H9 (cell line): ENCODE measurements at regions not wholly inside any gene's neighbourhood (a gene's known extent, or its start where the extent isn't known, plus 50 kb on each side); places are given as distances from the start of the nearest gene placed in this dataset.

Experiments used
- DNase-seq: peaks from one replicate; pipeline ENCODE4 v3.0.0-alpha.2; 2017
- H2AFZ ChIP-seq: one replicate; pipeline ENCODE4 v1.6.1; 2013; ENCODE audit warnings: mild to moderate bottlenecking, low read length, control low read depth, moderate library complexity
- H2AK5ac ChIP-seq: 2 replicates; pipeline ENCODE4 v1.6.1; 2013; ENCODE audit warnings: low read length, control low read depth, mixed read lengths; ENCODE audit not compliant: insufficient read length
- H2BK120ac ChIP-seq: one replicate; pipeline ENCODE4 v1.6.1; 2013; ENCODE audit warnings: low read depth, mild to moderate bottlenecking, low read length, control low read depth, inconsistent platforms; ENCODE audit not compliant: poor library complexity, severe bottlenecking
- H2BK12ac ChIP-seq: 2 replicates; pipeline ENCODE4 v1.6.1; 2013; ENCODE audit warnings: low read length, control low read depth, mixed read lengths, low read depth; ENCODE audit not compliant: insufficient read length
- H2BK15ac ChIP-seq: 2 replicates; pipeline ENCODE4 v1.6.1; 2013; ENCODE audit warnings: low read depth, low read length, control low read depth
- H2BK20ac ChIP-seq: one replicate; pipeline ENCODE4 v1.6.1; 2013; ENCODE audit warnings: low read depth, mild to moderate bottlenecking, low read length, control low read depth, inconsistent platforms; ENCODE audit not compliant: poor library complexity, severe bottlenecking
- H2BK5ac ChIP-seq: 2 replicates; pipeline ENCODE4 v1.6.1; 2013; ENCODE audit warnings: low read length, control low read depth, mixed read lengths; ENCODE audit not compliant: insufficient read length
- H3K14ac ChIP-seq: 2 replicates; pipeline ENCODE4 v1.6.1; 2013; ENCODE audit warnings: low read length, control low read depth; ENCODE audit not compliant: insufficient read depth
- H3K18ac ChIP-seq: 2 replicates; pipeline ENCODE4 v1.6.1; 2013; ENCODE audit warnings: low read depth, mild to moderate bottlenecking, mixed read lengths, low read length, control low read depth; ENCODE audit not compliant: insufficient read length
- H3K23ac ChIP-seq: 2 replicates; pipeline ENCODE4 v1.6.1; 2013; ENCODE audit warnings: low read length, control low read depth, mixed read lengths, low read depth; ENCODE audit not compliant: insufficient read length
- H3K23me2 ChIP-seq: 2 replicates; pipeline ENCODE4 v1.6.1; 2013; ENCODE audit warnings: low read depth, mild to moderate bottlenecking, mixed read lengths, low read length, control low read depth; ENCODE audit not compliant: insufficient read length, poor library complexity, severe bottlenecking
- H3K27ac ChIP-seq: 2 replicates; pipeline ENCODE4 v1.5.1; 2013; ENCODE audit warnings: low read length, control low read depth, mixed read lengths, low read depth; ENCODE audit not compliant: insufficient read length
- H3K27me3 ChIP-seq: 2 replicates; pipeline ENCODE4 v1.6.1; 2013; ENCODE audit warnings: low read length, control low read depth, inconsistent platforms; ENCODE audit not compliant: insufficient read depth
- H3K4ac ChIP-seq: 2 replicates; pipeline ENCODE4 v1.6.1; 2013; ENCODE audit warnings: low read depth, mild to moderate bottlenecking, control low read depth, inconsistent platforms, low read length, moderate library complexity
- H3K4me1 ChIP-seq: 2 replicates; pipeline ENCODE4 v1.6.1; 2013; ENCODE audit warnings: low read length, control low read depth, inconsistent platforms; ENCODE audit not compliant: insufficient read depth
- H3K4me2 ChIP-seq: 2 replicates; pipeline ENCODE4 v1.6.1; 2013; ENCODE audit warnings: low read length, control low read depth, mixed read lengths; ENCODE audit not compliant: insufficient read length, insufficient read depth
- H3K56ac ChIP-seq: 2 replicates; pipeline ENCODE4 v1.6.1; 2013; ENCODE audit warnings: low read depth, mild to moderate bottlenecking, mixed read lengths, low read length, control low read depth; ENCODE audit not compliant: insufficient read length
- H3K79me1 ChIP-seq: 2 replicates; pipeline ENCODE4 v1.6.1; 2013; ENCODE audit warnings: low read depth, mild to moderate bottlenecking, moderate library complexity, low read length, control low read depth, inconsistent platforms; ENCODE audit not compliant: insufficient read depth, poor library complexity, severe bottlenecking
- H3K79me2 ChIP-seq: 2 replicates; pipeline ENCODE4 v1.6.1; 2013; ENCODE audit warnings: low read length, control low read depth, inconsistent platforms; ENCODE audit not compliant: insufficient read depth
- H3K9ac ChIP-seq: 2 replicates; pipeline ENCODE4 v1.6.1; 2013; ENCODE audit warnings: low read length, control low read depth, mixed read lengths; ENCODE audit not compliant: insufficient read length; ENCODE audit errors: extremely low read depth
- H3K9me3 ChIP-seq: one replicate; pipeline ENCODE4 v1.6.1; 2013; ENCODE audit warnings: low read depth, low read length, inconsistent platforms; ENCODE audit not compliant: control insufficient read depth
- H3T11ph ChIP-seq: one replicate; pipeline ENCODE4 v1.6.1; 2013; ENCODE audit warnings: mild to moderate bottlenecking, low read length, control low read depth, inconsistent platforms
- H4K20me1 ChIP-seq: one replicate; pipeline ENCODE4 v1.6.1; 2013; ENCODE audit not compliant: control insufficient read depth, insufficient read length, insufficient read depth
- H4K5ac ChIP-seq: 2 replicates; pipeline ENCODE4 v1.6.1; 2013; ENCODE audit warnings: low read depth, mild to moderate bottlenecking, mixed read lengths, low read length, control low read depth; ENCODE audit not compliant: insufficient read length
- H4K8ac ChIP-seq: replicated peaks from 2 replicates; pipeline ENCODE4 v1.6.1; 2013; ENCODE audit warnings: low read length, control low read depth, mixed read lengths, low read depth; ENCODE audit not compliant: insufficient read length
- H4K91ac ChIP-seq: 2 replicates; pipeline ENCODE4 v1.6.1; 2013; ENCODE audit warnings: low read depth, mild to moderate bottlenecking, moderate library complexity, mixed read lengths, low read length, control low read depth; ENCODE audit not compliant: insufficient read length
- H3K27ac Mint-ChIP-seq, 3 experiments: 2 replicates in 2 of 3; 3 replicates in 1 of 3; pipeline ENCODE4 v1.8.0; 2020 to 2021; ENCODE audit warnings: mixed read lengths in 3 of 3, mild to moderate bottlenecking in 1 of 3, moderate library complexity in 1 of 3
- H3K27me3 Mint-ChIP-seq: 2 replicates; pipeline ENCODE4 v1.8.0; 2021; ENCODE audit warnings: low read depth, mild to moderate bottlenecking, moderate library complexity, mixed read lengths
- H3K36me3 Mint-ChIP-seq, 3 experiments: 2 replicates in 2 of 3; 3 replicates in 1 of 3; pipeline ENCODE4 v1.8.0; 2020 to 2021; ENCODE audit warnings: low read depth in 3 of 3, mixed read lengths in 3 of 3; ENCODE audit not compliant: insufficient read depth in 1 of 3
- H3K4me1 Mint-ChIP-seq, 2 experiments: 2 replicates each; pipeline ENCODE4 v1.8.0; 2020; ENCODE audit warnings: mixed read lengths in 2 of 2
- H3K4me3 Mint-ChIP-seq, 2 experiments: 2 replicates in 1 of 2; 3 replicates in 1 of 2; pipeline ENCODE4 v1.8.0; 2020 to 2021; ENCODE audit warnings: mild to moderate bottlenecking in 2 of 2, mixed read lengths in 2 of 2, moderate library complexity in 1 of 2
- H3K9me3 Mint-ChIP-seq, 2 experiments: 2 replicates in 1 of 2; 3 replicates in 1 of 2; pipeline ENCODE4 v1.8.0; 2020; ENCODE audit warnings: mild to moderate bottlenecking in 2 of 2, mixed read lengths in 2 of 2, moderate library complexity in 1 of 2
- WGBS: extraction: QIAGEN DNeasy Blood & Tissue Kit; methylation state at CpG from one replicate; pipeline ENCODE4 v1.1.7; 2013; ENCODE audit warnings: missing lambda C conversion rate, low lambda C conversion rate, mixed read lengths; ENCODE audit not compliant: insufficient read length; ENCODE audit errors: extremely low coverage; 5-methylcytosine and 5-hydroxymethylcytosine counted together
- TF ChIP-seq, protein P1 (sequence below): fragments of 200-600 bp; sonication (generic); conservative IDR thresholded peaks from 3 replicates; pipeline ENCODE4 v1.8.0; 2021; ENCODE audit warnings: antibody characterized with exemption, mild to moderate bottlenecking

DNA sequence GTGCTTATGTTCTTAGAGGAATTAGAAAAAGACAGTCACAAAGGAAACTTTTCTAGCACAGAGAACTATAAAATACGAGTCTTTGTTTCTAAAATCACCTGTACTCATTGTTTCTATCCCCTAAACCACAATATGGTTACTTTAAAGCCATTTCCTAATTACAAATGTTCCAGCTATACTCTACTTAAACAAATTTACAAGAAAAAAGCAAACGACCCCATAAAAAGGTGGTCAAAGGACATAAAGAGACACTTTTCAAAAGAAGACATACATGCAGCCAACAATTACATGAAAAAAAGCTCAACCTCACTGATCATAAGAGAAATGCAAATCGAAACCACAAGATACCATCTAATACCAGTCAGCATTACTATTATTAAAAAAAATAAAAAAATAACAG is 447.3 kb downstream of the RAB28 start:
- Mint-ChIP-seq H3K4me1 (peaks cover 4 to 9% of the 10 kb centered on the region in 2 experiments; a peak in 2 of 4 replicates), H3K27ac (no peak overlapping the region), H3K9me3 (no peaks in the 10 kb centered on the region; a peak in 1 of 5 replicates), H3K4me3 (no peak overlapping the region), H3K36me3 (no peaks in the 10 kb centered on the region), H3K27me3 (no peaks in the 10 kb centered on the region)
- Histone ChIP-seq H4K5ac (no peak overlapping the region), H3K14ac (no peak overlapping the region), H3K9ac (no peak overlapping the region), H4K91ac (no peak overlapping the region), H2BK15ac (no peak overlapping the region), H2BK12ac (no peak overlapping the region), H3K27ac (no peak overlapping the region), H3K27me3 (no peaks in the 10 kb centered on the region), H2BK20ac (no peak overlapping the region), H4K20me1 (no peaks in the 10 kb centered on the region), H2BK5ac (no peak overlapping the region), H4K8ac (no peak overlapping the region), H3K4me1 (no peaks in the 10 kb centered on the region), H3K4me2 (no peak overlapping the region), H2AFZ (no peak overlapping the region), H3K79me1 (no peaks in the 10 kb centered on the region), H2AK5ac (no peak overlapping the region), H3K79me2 (no peaks in the 10 kb centered on the region), H3K23me2 (no peaks in the 10 kb centered on the region), H3K18ac (no peak overlapping the region), H3K56ac (no peak overlapping the region), H3K4ac (no peak overlapping the region), H2BK120ac (no peak overlapping the region), H3K23ac (no peak overlapping the region), H3K9me3 (no peaks in the 10 kb centered on the region), H3T11ph (no peak overlapping the region)
- no peak for DNase-seq
- no CpG with 5 or more reads among the region's 3 CpGs for WGBS
- TF ChIP-seq, protein P1, sequence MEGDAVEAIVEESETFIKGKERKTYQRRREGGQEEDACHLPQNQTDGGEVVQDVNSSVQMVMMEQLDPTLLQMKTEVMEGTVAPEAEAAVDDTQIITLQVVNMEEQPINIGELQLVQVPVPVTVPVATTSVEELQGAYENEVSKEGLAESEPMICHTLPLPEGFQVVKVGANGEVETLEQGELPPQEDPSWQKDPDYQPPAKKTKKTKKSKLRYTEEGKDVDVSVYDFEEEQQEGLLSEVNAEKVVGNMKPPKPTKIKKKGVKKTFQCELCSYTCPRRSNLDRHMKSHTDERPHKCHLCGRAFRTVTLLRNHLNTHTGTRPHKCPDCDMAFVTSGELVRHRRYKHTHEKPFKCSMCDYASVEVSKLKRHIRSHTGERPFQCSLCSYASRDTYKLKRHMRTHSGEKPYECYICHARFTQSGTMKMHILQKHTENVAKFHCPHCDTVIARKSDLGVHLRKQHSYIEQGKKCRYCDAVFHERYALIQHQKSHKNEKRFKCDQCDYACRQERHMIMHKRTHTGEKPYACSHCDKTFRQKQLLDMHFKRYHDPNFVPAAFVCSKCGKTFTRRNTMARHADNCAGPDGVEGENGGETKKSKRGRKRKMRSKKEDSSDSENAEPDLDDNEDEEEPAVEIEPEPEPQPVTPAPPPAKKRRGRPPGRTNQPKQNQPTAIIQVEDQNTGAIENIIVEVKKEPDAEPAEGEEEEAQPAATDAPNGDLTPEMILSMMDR, result no peak
